AG09309 (cell line): ENCODE measurements at regions not wholly inside any gene's neighbourhood (a gene's known extent, or its start where the extent isn't known, plus 50 kb on each side); places are given as distances from the start of the nearest gene placed in this dataset.

ENCODE experiments used
- DNase-seq: peaks from one replicate; pipeline ENCODE4 v3.0.0-alpha.2; 2010; ENCODE audit warnings: low read depth
- H3K4me3 ChIP-seq: 2 replicates; pipeline ENCODE4 v1.5.1; 2011; ENCODE audit warnings: mild to moderate bottlenecking, low read depth, low read length, moderate library complexity; ENCODE audit not compliant: control insufficient read depth
- TF ChIP-seq, protein P1 (sequence below): IDR thresholded peaks from 2 replicates; pipeline ENCODE4 v1.5.1; 2011; ENCODE audit warnings: mild to moderate bottlenecking, low read depth, low read length, inconsistent platforms; ENCODE audit not compliant: insufficient read depth, control insufficient read depth; ENCODE audit errors: missing control alignments

DNA sequence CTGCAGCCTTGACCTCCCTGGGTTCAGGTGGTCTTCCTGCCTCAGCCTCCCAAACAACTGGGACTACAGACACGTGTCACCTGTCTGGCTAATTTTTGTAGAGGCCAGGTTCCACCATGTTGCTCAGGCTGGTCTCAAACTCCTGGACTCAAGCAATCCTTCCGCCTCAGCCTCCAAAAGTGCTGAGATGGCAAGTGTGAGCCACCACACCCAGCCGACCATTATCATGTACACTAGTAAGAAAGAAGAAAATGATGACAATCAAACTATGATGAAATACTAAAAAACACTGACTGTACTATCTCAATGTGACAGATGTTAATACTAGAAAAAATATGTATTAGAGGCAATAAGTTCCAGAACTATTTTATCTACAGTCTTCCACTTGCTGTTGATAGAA is 420.9 kb downstream of the TRIB2 start:
- TF ChIP-seq, protein P1, sequence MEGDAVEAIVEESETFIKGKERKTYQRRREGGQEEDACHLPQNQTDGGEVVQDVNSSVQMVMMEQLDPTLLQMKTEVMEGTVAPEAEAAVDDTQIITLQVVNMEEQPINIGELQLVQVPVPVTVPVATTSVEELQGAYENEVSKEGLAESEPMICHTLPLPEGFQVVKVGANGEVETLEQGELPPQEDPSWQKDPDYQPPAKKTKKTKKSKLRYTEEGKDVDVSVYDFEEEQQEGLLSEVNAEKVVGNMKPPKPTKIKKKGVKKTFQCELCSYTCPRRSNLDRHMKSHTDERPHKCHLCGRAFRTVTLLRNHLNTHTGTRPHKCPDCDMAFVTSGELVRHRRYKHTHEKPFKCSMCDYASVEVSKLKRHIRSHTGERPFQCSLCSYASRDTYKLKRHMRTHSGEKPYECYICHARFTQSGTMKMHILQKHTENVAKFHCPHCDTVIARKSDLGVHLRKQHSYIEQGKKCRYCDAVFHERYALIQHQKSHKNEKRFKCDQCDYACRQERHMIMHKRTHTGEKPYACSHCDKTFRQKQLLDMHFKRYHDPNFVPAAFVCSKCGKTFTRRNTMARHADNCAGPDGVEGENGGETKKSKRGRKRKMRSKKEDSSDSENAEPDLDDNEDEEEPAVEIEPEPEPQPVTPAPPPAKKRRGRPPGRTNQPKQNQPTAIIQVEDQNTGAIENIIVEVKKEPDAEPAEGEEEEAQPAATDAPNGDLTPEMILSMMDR: no peak
- DNase-seq: no peak
- H3K4me3 ChIP-seq: no peak overlapping the region

DNA sequence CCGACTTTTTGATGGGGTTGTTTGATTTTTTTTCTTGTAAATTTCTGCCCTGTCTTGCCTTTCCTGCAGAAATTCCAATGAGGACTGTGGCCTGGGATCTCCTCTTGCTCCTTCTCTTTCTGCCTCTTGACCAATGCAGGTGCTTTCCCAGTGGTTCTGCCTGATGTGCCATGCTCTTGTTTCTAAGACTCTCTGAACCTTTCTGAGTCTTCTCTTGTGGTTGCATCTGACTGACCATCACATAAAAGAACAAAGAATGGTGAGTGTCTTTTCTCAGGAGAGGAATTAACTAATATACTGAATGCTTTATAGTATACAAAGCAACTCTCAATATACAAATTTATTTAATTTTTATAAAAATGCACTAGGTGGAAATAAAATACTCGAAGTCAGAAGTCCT is 424.6 kb downstream of the TRIB2 start:
- H3K4me3 ChIP-seq: no peak overlapping the region
- no peak for DNase-seq
- TF ChIP-seq, protein P1: no peak

DNA sequence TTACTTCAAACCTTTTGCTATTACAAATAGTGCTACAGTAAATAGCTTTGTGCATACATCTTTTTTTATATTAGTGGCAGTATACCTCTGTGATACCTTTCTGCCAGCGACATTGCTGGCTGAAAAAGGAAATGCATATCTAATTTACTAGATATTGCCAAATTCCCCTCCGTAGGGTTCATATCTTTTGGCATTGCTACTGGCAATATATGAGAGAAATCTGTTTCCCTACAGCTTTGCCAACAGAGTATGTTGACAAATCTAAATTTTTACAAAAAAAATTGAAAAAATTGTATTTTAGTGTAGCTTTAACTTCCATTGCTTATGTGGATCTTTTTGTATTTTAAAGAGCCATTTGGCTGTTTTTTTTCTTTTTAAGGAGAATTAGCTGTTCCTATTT is 426.7 kb downstream of the TRIB2 start:
- no peak overlapping the region for H3K4me3 ChIP-seq
- DNase-seq: no peak
- TF ChIP-seq, protein P1: no peak

DNA sequence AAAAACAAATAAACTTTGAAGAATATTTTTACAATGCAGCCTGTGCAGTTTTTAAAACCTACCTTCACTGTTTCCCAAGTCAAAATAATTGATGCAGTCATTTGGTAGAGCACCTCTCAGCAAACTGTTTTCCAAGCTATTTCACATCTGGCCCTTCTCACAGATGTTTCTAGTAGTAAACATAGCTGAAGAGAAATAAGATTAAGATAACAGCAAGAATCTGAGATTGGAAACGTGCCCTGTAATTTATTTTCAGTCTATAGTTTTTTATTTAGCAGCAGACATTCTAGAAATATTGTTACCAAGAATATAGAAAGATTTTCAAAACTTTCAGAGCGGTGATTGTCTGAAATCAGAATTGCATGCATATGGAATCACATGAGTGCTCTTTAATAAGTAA is 440.2 kb downstream of the TRIB2 start:
- no peak overlapping the region for H3K4me3 ChIP-seq
- DNase-seq: no peak
- TF ChIP-seq, protein P1: no peak

DNA sequence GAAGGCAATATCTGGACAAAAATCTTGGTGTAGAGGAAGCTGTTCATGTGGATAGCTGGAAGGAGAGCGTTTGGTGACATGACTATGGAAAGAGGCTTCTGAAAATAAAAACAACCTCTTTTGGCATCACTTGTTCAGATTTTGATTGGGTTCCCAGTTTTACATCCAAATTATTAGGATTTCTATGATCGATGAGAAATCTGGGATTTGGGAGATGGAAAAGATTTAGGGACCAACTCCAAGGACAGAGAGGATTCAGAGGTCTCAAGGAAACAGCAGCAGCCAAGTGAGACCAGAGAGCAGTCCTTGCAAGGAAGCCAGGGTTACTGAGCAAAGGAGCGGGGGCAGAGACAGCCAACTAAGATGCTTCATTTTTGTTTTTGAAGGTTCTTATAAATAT is 441.7 kb downstream of the TRIB2 start:
- TF ChIP-seq, protein P1: no peak
- DNase-seq: no peak
- no peak overlapping the region for H3K4me3 ChIP-seq

DNA sequence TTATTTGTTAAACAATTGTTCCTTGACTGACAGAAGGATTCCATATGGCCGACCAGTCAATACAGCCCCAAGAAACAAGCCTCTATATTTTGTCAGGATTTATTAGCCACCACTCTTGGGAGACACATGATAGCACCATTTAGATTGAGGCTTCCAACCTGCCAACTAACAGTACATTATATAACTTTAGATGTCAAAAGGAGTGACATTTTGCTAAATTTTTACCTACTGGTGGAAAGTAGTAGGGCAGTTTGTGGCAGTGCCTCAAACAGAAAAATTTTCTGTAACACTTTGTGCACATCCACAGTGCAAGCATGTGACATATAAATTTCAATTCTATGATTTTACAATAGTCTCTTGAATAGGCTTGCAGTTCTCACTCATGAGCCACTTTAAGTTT is 464.0 kb downstream of the TRIB2 start:
- TF ChIP-seq, protein P1: no peak
- DNase-seq: no peak

DNA sequence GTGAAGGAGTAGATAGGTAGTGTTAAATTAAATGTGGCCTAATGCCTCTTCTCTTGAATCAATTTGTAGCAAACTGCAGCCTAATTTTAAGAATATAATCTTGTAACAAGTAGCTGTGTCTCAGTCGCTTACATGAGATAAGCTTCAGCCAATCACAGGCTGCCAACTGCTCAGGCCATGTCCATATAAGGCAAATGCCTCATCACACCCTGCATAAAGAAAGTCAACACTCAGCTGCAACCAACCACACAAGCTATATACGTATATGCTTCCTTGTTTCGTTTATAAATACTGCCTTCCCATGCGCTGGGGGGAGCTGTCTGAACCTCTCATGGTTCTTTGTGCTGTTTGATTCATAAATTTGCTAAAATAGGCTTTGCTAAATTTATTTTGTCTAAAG is 476.3 kb downstream of the TRIB2 start:
- no peak for DNase-seq
- TF ChIP-seq, protein P1: no peak
- H3K4me3 ChIP-seq: no peak overlapping the region

More for the DNA sequence above, 464.0 kb downstream of the TRIB2 start:
- no peak overlapping the region for H3K4me3 ChIP-seq
